OCI-LY3 (cell line): ENCODE measurements at regions not wholly inside any gene's neighbourhood (a gene's known extent, or its start where the extent isn't known, plus 50 kb on each side); places are given as distances from the start of the nearest gene placed in this dataset.
"Not testable (repeated sequence)": the region's sequence is repeated elsewhere in the genome, so short reads cannot be mapped to it uniquely, and the experiment has no call there.

Experiments used
- CTCF ChIP-seq: fragments of 200-600, 300-600 bp; sonication (generic); IDR thresholded peaks from 2 replicates; pipeline ENCODE4 v1.5.1; 2014; ENCODE audit warnings: antibody characterized with exemption, low read length, low read depth
- EZH2phosphoT487 ChIP-seq: fragments of 200-600 bp; shearing (Covaris generic); IDR thresholded peaks from 2 replicates; pipeline ENCODE4 v1.6.1; 2018; ENCODE audit warnings: antibody characterized with exemption, mixed run types, low read depth

- TF ChIP-seq CTCF, EZH2phosphoT487: not testable (repeated sequence)
Observed at GRCh38 chr2:132259276-132259675, 97.5 kb upstream of the ANKRD30BL start.
